Activated CD4-positive, alpha-beta memory T cell treated with anti-CD3 and anti-CD28 coated beads for 36 hours (primary cell): ENCODE measurements at regions not wholly inside any gene's neighbourhood (a gene's known extent, or its start where the extent isn't known, plus 50 kb on each side); places are given as distances from the start of the nearest gene placed in this dataset.

Source experiments
- CTCF ChIA-PET: fragments of 350-600 bp; sonication (Branson Sonifier 250); formaldehyde crosslinking; loops from one replicate; lab custom pipeline; 2021; ENCODE audit warnings: antibody characterized with exemption, inconsistent platforms; lab: Charles Lee
- POLR2A ChIA-PET: fragments of 350-600 bp; sonication (Branson Sonifier 250); formaldehyde crosslinking; loops from one replicate; lab custom pipeline; 2021; ENCODE audit warnings: antibody characterized with exemption; lab: Charles Lee
- DNase-seq: peaks from one replicate; pipeline ENCODE4 v3.0.0-alpha.2; 2020
- H3K27ac Mint-ChIP-seq: one replicate; pipeline ENCODE4 v1.8.0; 2021; ENCODE audit warnings: mixed read lengths
- H3K27me3 Mint-ChIP-seq: one replicate; pipeline ENCODE4 v1.8.0; 2021; ENCODE audit warnings: mixed read lengths
- H3K36me3 Mint-ChIP-seq: one replicate; pipeline ENCODE4 v1.8.0; 2021; ENCODE audit warnings: mixed read lengths
- H3K4me1 Mint-ChIP-seq: one replicate; pipeline ENCODE4 v1.8.0; 2021; ENCODE audit warnings: low read depth, mixed read lengths
- H3K4me3 Mint-ChIP-seq: one replicate; pipeline ENCODE4 v1.8.0; 2021; ENCODE audit warnings: mild to moderate bottlenecking, mixed read lengths
- H3K9me3 Mint-ChIP-seq: one replicate; pipeline ENCODE4 v1.8.0; 2021; ENCODE audit warnings: mixed read lengths
- intact Hi-C: fragments of 100-400 bp; cut with micrococcal nuclease; formaldehyde crosslinking; loops from one replicate; pipeline ENCODE4 v1.15.1; 2023

DNA sequence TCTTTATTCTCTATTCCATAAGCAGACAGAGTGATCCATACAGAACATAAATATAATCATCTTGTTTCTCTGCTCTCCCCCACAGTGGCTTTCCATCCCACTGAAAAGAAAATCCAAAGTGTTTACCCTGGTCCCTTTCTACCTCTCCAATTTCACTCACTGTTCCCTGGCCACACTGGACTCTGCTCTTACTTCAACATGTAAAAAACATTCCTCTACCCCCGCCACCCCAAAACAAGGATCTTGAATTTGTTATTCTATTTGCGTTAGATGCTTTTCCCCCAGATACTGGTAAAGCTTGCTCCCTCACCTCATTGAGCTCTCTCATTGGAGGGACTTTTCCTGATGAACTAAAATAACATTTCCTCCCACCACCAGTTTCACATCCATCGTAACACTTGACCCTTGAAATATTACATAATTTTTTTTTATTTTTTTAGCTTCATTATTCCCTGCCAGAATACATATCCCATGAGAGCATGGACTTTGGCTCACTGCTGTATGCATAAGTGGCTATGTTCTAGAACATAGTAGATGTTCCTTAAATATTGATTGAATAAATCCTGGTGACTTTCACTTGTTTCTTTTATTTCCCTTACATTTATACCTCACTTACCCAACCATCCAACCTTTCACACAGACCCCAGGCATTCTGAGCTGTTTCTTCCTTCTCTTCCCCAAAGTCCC lies 162.7 kb upstream of the MEIS2 start:
- no peaks in the 10 kb centered on the region for H3K4me1 Mint-ChIP-seq
- H3K4me3 Mint-ChIP-seq, result no peak overlapping the region
- no peak for DNase-seq
- ChIA-PET CTCF (no interaction called here), POLR2A (no interaction called here)
- H3K27me3 Mint-ChIP-seq, result no peaks in the 10 kb centered on the region
- H3K36me3 Mint-ChIP-seq, result no peaks in the 10 kb centered on the region
- H3K27ac Mint-ChIP-seq, result no peak overlapping the region
- intact Hi-C loops, result no loop called here
- no peaks in the 10 kb centered on the region for H3K9me3 Mint-ChIP-seq

DNA sequence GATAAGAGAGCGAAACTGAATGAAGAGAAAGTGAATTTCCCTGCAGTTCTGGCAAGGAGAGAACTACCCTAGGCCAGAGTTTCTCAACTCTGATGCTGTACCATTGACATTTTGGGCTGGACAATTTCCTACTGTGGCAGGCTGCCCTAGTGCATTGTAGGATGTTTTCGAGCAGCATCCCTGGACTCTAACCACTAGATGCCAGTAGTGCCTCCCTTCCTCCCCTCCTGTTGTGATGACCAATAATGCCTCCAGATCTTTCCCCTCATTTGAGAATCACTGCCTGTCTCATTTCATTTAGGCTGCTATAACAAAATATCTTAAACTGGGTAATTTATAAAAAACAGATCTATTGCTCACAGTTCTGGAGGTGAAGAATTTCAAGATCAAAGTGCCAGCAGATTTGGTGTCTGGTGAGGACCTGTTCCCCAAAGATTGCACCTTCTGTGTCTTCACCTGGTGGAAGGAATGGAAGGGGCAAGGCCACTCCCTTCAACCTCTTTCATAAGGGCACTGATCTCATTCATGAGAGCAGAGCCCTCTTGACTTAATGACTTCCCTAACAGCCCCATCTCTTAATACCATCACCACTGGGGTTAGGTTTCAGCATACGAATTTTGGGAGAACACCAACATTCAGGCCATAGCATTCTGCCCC lies 188.9 kb upstream of the MEIS2 start:
- Mint-ChIP-seq H3K36me3 (no peaks in the 10 kb centered on the region), H3K27ac (no peak overlapping the region), H3K27me3 (no peaks in the 10 kb centered on the region), H3K4me1 (no peaks in the 10 kb centered on the region), H3K9me3 (peaks cover 2% of the 10 kb centered on the region), H3K4me3 (no peak overlapping the region)
- ChIA-PET POLR2A (no interaction called here), CTCF (no interaction called here)
- intact Hi-C loops, result no loop called here
- DNase-seq, result no peak

DNA sequence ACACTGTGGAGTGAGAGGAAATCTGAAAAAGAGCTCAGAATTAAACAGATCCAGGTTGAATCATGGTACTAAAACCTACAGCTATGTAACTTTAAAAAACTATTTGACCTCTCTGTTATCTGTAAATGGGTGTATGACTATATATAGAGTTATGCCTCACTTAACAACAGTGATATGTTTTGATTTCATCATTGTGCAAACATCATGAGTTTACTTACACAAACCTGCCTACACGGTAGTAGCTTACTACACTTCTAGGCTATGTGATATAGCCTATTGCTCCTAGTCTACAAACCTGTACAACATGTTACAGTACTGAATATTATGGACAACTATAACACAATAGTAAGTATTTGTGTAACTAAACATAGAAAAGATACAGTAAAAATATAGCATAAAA lies 191.6 kb upstream of the MEIS2 start:
- H3K27me3 Mint-ChIP-seq, result no peaks in the 10 kb centered on the region
- intact Hi-C loops, result no loop called here
- H3K27ac Mint-ChIP-seq, result no peak overlapping the region
- no peaks in the 10 kb centered on the region for H3K4me1 Mint-ChIP-seq
- DNase-seq, result no peak
- CTCF ChIA-PET, result no interaction called here
- peaks cover 4% of the 10 kb centered on the region for H3K9me3 Mint-ChIP-seq
- no peaks in the 10 kb centered on the region for H3K36me3 Mint-ChIP-seq
- POLR2A ChIA-PET, result no interaction called here
- no peak overlapping the region for H3K4me3 Mint-ChIP-seq

DNA sequence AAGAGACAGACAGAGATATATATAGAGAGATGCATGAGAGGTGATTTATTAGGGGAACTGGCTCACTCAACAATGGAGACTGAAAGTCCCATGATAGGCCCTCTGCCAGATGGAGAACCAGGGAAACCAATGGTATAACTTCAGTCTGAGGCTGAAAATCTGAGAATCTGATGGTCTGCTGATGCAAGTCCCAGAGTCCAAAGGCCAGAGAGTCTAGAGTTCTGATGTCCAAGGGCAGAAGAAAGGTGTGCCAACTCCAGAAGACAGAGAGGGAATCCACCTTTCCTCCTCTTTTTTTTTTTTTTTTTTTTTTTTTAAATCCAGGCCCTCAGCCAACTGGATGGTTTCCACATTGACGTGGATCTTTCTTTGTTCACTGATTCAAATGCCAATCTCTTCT lies 197.9 kb upstream of the MEIS2 start:
- Mint-ChIP-seq H3K9me3 (peaks cover 2% of the 10 kb centered on the region), H3K27me3 (no peaks in the 10 kb centered on the region), H3K27ac (no peak overlapping the region), H3K4me1 (no peaks in the 10 kb centered on the region), H3K4me3 (no peak overlapping the region), H3K36me3 (no peaks in the 10 kb centered on the region)
- intact Hi-C loops, result no loop called here
- POLR2A ChIA-PET, result no interaction called here
- no peak for DNase-seq
- CTCF ChIA-PET, result no interaction called here

DNA sequence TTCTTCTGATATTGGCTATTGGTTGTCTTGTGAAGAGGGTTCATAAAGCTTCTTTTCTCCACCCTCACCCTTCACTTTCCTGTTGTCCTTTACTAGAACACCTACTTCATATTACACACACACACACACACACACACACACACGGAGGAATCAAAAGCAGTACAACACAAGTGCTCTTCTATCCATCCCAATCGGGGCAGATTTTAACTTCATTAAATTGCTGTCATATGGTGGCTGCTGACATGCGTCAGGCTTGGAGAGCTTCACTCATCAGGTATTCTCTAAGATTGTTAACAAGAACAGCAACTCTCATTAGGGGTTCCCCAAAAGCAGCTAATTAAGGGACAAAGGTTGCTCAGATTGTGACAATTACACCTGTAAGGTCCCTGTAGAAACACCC lies 239.1 kb upstream of the MEIS2 start:
- intact Hi-C loops, result no loop called here
- no peaks in the 10 kb centered on the region for H3K36me3 Mint-ChIP-seq

DNA sequence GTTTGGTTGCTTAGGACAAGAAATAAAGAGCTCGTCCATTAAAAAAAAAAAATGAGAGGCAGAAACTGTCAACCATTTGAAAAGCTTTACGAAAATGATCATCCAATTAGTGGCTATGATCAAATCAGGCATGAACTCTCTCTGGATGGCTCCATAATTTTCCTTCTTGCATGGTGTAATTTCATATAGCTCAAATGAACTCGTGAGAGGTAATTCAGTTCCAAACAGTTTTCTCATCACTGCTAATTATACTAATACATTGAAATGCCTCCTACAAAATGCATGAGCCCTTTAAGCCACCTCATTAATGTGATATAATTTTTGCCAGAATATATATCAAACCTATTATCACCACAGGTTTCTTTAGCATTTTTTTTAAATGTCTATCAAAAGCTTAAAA lies 239.5 kb upstream of the MEIS2 start:
- POLR2A ChIA-PET, result no interaction called here
- H3K4me3 Mint-ChIP-seq, result no peak overlapping the region
- DNase-seq, result no peak
- H3K27ac Mint-ChIP-seq, result no peak overlapping the region
- CTCF ChIA-PET, result no interaction called here
- H3K4me1 Mint-ChIP-seq, result no peaks in the 10 kb centered on the region
- no peaks in the 10 kb centered on the region for H3K36me3 Mint-ChIP-seq
- intact Hi-C loops, result no loop called here
- no peaks in the 10 kb centered on the region for H3K27me3 Mint-ChIP-seq
- peaks cover 11% of the 10 kb centered on the region for H3K9me3 Mint-ChIP-seq

More for the DNA sequence above, 239.1 kb upstream of the MEIS2 start:
- peaks cover 11% of the 10 kb centered on the region for H3K9me3 Mint-ChIP-seq
- POLR2A ChIA-PET, result no interaction called here
- H3K27ac Mint-ChIP-seq, result no peak overlapping the region
- DNase-seq, result no peak
- no peaks in the 10 kb centered on the region for H3K27me3 Mint-ChIP-seq
- CTCF ChIA-PET, result interaction anchor here (0.7 kb wide), 1 partner anchor 36 kb away, joined by 3 read pairs; no protein-coding TSS in a partner anchor
- no peaks in the 10 kb centered on the region for H3K4me1 Mint-ChIP-seq
- no peak overlapping the region for H3K4me3 Mint-ChIP-seq

DNA sequence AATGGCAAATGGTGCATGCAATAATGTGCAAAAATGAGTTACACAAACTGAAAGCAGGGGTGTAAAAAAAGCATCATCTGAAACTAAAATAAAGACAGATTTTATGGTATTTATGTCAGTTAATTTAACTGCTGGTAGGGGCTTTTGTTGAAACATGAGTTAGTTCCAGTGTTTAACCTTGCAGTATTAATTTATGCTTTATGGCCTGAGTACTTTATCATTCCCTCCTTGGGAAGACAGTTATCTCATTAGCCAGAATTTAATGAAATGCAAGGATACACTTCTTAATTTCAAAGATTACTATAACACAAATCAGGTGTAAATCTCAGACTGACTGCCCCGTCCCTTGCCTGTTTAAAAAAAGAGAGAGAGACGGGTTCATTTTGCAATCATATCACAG lies 240.1 kb upstream of the MEIS2 start:
- POLR2A ChIA-PET, result no interaction called here
- H3K36me3 Mint-ChIP-seq, result no peaks in the 10 kb centered on the region
- no peak overlapping the region for H3K4me3 Mint-ChIP-seq
- no peak overlapping the region for H3K27ac Mint-ChIP-seq
- H3K4me1 Mint-ChIP-seq, result no peaks in the 10 kb centered on the region
- DNase-seq, result no peak
- no peaks in the 10 kb centered on the region for H3K27me3 Mint-ChIP-seq
- CTCF ChIA-PET, result no interaction called here
- intact Hi-C loops, result no loop called here
- peaks cover 8% of the 10 kb centered on the region for H3K9me3 Mint-ChIP-seq

DNA sequence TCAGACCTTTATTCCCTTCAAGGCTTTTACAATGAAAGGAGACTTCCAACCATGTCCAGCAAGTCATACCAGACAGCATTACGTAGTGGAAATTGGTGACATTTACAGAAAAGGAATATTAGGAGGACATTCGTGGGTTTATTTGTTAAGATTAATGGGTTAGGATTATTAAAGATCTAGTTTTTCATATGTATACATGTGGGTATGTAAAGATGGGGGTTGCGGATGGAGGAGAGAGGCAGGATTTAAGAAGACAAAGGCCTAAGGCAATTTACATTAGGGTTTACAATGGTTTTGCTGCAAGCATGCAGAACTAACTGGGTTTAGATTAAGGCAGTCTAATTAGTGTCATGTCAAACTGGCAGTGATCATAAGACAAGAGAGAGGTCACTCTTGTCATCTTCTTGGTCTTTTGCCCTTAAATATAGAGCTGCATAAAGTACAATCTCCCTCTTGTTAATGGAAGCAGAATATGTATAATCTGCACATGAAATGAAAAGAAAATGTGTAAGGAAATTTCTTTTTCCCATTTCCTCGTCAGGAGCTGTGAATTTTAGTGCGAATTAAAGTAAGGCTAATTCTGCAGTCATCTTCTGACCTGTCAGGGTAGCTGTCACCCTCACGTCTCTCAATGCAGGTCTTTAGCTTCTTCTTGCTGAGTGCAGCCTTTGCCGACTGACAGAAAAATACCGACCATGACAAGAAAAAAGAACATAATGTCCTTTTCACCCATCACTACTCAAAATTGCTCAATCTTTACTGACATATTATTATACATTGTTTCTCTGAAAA lies 258.9 kb upstream of the MEIS2 start:
- H3K9me3 Mint-ChIP-seq, result no peaks in the 10 kb centered on the region
- CTCF ChIA-PET, result no interaction called here

DNA sequence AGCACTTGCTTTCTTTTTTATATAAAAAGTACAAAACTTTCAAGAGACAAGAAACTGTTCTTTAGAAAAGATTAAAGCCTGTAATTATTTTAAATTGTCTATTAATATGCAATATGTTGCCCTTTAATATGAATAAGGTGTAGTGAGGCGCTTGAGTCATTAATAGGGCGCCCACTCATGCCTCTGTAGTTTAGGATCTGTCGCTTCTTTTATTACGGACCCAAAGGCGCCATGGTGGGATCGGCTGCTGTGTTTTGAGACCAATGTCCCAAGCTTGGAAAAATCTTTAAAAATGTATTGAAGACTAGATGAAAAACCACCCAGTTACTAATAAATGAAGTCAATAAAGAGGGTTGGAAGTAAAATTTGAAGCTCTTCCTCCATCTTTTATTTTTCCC lies 259.5 kb upstream of the MEIS2 start:
- CTCF ChIA-PET, result no interaction called here
- intact Hi-C loops, result no loop called here
- POLR2A ChIA-PET, result no interaction called here
- no peak for DNase-seq
- H3K27ac Mint-ChIP-seq, result no peak overlapping the region
- H3K4me3 Mint-ChIP-seq, result no peak overlapping the region
- H3K4me1 Mint-ChIP-seq, result no peaks in the 10 kb centered on the region
- H3K9me3 Mint-ChIP-seq, result no peaks in the 10 kb centered on the region
- no peaks in the 10 kb centered on the region for H3K36me3 Mint-ChIP-seq
- no peaks in the 10 kb centered on the region for H3K27me3 Mint-ChIP-seq

More for the DNA sequence above, 258.9 kb upstream of the MEIS2 start:
- no peaks in the 10 kb centered on the region for H3K36me3 Mint-ChIP-seq
- H3K27me3 Mint-ChIP-seq, result no peaks in the 10 kb centered on the region
- H3K27ac Mint-ChIP-seq, result no peak overlapping the region
- POLR2A ChIA-PET, result no interaction called here
- DNase-seq, result no peak
- no peaks in the 10 kb centered on the region for H3K4me1 Mint-ChIP-seq
- H3K4me3 Mint-ChIP-seq, result no peak overlapping the region
- intact Hi-C loops, result no loop called here

DNA sequence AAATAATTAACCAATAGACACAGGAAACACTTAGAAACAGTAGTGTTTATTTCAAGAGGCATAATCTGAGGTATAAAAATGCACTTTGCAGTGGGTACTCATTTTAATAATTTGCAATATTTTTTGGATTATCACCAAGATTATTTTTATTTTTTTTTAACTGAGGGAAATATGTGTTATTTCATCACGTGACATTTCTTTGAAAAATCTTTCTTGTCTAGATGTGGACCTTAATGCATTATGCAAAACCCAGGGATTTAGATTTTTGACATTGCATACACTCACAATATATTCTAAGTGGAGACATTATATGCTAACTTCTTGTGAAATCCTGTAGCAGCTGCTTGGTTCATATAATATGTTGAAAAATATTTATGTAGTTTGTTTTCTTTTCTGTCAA lies 260.4 kb upstream of the MEIS2 start:
- CTCF ChIA-PET, result no interaction called here
- H3K27ac Mint-ChIP-seq, result no peak overlapping the region
- intact Hi-C loops, result no loop called here
- POLR2A ChIA-PET, result no interaction called here
- H3K27me3 Mint-ChIP-seq, result no peaks in the 10 kb centered on the region
- H3K9me3 Mint-ChIP-seq, result no peaks in the 10 kb centered on the region
- DNase-seq, result no peak
- no peaks in the 10 kb centered on the region for H3K4me1 Mint-ChIP-seq
- H3K36me3 Mint-ChIP-seq, result no peaks in the 10 kb centered on the region
- H3K4me3 Mint-ChIP-seq, result no peak overlapping the region

DNA sequence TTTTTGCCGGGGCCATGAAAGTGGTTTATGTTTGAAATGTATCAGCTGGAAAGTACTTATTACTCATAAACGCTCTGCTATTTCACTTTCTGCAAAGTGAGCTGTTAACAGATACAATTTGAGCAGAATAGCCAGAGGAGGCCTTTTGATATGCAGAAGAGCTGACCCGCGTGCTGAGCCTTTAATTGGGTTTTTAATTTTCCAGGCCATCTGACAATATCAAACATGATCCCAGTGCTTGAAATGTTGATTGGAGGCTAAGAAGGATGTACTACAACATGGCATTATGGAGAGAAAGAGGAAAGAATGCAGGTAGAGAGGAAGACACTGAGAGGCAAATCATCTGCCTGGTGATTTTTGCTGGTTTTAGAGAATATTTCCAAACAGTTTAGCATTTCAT lies 261.3 kb upstream of the MEIS2 start:
- no peaks in the 10 kb centered on the region for H3K4me1 Mint-ChIP-seq
- CTCF ChIA-PET, result no interaction called here
- no peak overlapping the region for H3K4me3 Mint-ChIP-seq
- POLR2A ChIA-PET, result no interaction called here
- intact Hi-C loops, result no loop called here
- H3K27ac Mint-ChIP-seq, result no peak overlapping the region
- H3K9me3 Mint-ChIP-seq, result no peaks in the 10 kb centered on the region
- DNase-seq, result no peak
- H3K36me3 Mint-ChIP-seq, result no peaks in the 10 kb centered on the region
- H3K27me3 Mint-ChIP-seq, result no peaks in the 10 kb centered on the region

DNA sequence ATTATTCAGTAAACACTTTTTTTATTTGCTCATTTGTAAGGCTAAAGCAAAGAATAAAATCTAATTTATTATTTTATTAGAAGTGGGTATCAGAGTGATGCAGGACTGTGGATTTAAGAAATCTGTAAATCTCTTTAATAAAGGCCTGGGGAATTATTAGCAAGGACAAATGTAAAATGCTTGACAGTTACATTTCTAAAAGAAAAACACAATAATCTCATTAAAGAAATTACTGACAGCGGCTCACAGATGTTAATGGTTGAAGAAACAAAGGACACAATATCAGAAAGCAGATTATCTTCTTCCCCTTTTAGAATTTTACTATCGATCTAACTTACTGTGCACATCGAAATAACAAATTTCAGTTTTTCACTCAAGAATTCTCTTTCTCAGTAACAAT lies 262.1 kb upstream of the MEIS2 start:
- Mint-ChIP-seq H3K4me3 (no peak overlapping the region), H3K36me3 (no peaks in the 10 kb centered on the region), H3K9me3 (peaks cover 2% of the 10 kb centered on the region), H3K27me3 (no peaks in the 10 kb centered on the region), H3K4me1 (no peaks in the 10 kb centered on the region), H3K27ac (no peak overlapping the region)
- intact Hi-C loops, result no loop called here
- CTCF ChIA-PET, result no interaction called here
- no peak for DNase-seq
- POLR2A ChIA-PET, result no interaction called here
